B cell (primary cell): ENCODE measurements at regions not wholly inside any gene's neighbourhood (a gene's known extent, or its start where the extent isn't known, plus 50 kb on each side); places are given as distances from the start of the nearest gene placed in this dataset.

Experiments used
- ATAC-seq: fragments of 200-7000 bp; cut with Tn5 transposase; one replicate; pipeline ENCODE4 v1.10.0; 2021; ENCODE audit warnings: low read depth, mild to moderate bottlenecking, moderate number of reproducible peaks, moderate library complexity
- CTCF ChIA-PET: fragments of 350-600 bp; sonication (Branson Sonifier 250); formaldehyde crosslinking; loops from one replicate; lab custom pipeline; 2021; ENCODE audit warnings: antibody characterized with exemption, inconsistent platforms; lab: Charles Lee
- POLR2A ChIA-PET: fragments of 350-600 bp; sonication (Branson Sonifier 250); formaldehyde crosslinking; loops from one replicate; lab custom pipeline; 2021; ENCODE audit warnings: antibody characterized with exemption; lab: Charles Lee
- DNase-seq: peaks from one replicate; pipeline ENCODE4 v3.0.0; 2013
- H2AFZ ChIP-seq: 2 replicates; pipeline ENCODE4 v1.6.1; 2012; ENCODE audit warnings: mild to moderate bottlenecking, low read depth, low read length; ENCODE audit not compliant: insufficient read depth, poor library complexity, severe bottlenecking
- H3K27ac ChIP-seq, 2 donors: 1 replicate in 1 of 2; 2 replicates in 1 of 2; pipeline ENCODE4 v1.5.1; 2012 to 2013; ENCODE audit warnings: low read length in 2 of 2, mild to moderate bottlenecking in 2 of 2, moderate library complexity in 1 of 2
- H3K27me3 ChIP-seq, 4 experiments: fragments of 200-600 bp in 1 of 4; sonication (generic) in 1 of 4; replicated peaks in 1 of 4; 1 replicate in 2 of 4; 2 replicates in 2 of 4; pipeline versions ENCODE4 v1.6.1 to v1.7.0; 2013 to 2016; ENCODE audit warnings: low read length in 3 of 4, mild to moderate bottlenecking in 2 of 4, mixed read lengths in 1 of 4, moderate library complexity in 1 of 4; ENCODE audit not compliant: insufficient read depth in 4 of 4, control insufficient read depth in 3 of 4; ENCODE audit errors: control extremely low read depth in 1 of 4
- H3K36me3 ChIP-seq, 2 experiments: replicated peaks in 1 of 2; 1 replicate in 1 of 2; 2 replicates in 1 of 2; pipeline versions ENCODE4 v1.6.1 to v1.7.1; 2013; ENCODE audit warnings: low read length in 1 of 2; ENCODE audit not compliant: insufficient read depth in 2 of 2, control insufficient read depth in 1 of 2; ENCODE audit errors: control extremely low read depth in 1 of 2, extremely low read depth in 1 of 2
- H3K4me1 ChIP-seq, 2 donors: fragments of 200-600 bp in 1 of 2; sonication (generic) in 1 of 2; 1 replicate in 1 of 2; 2 replicates in 1 of 2; pipeline versions ENCODE4 v1.5.1 to v1.6.1; 2013 to 2017; ENCODE audit warnings: low read length in 2 of 2; ENCODE audit not compliant: control insufficient read depth in 2 of 2, insufficient read depth in 2 of 2
- H3K4me2 ChIP-seq: replicated peaks from 2 replicates; pipeline ENCODE3; 2012; ENCODE audit warnings: mild to moderate bottlenecking, low read depth, low read length; ENCODE audit not compliant: poor library complexity, severe bottlenecking
- H3K4me3 ChIP-seq, 5 experiments: fragments of 200-600 bp in 1 of 5; sonication (generic) in 1 of 5; 1 replicate in 3 of 5; 2 replicates in 2 of 5; pipeline versions ENCODE4 v1.5.1 to v1.7.0; 2011 to 2016; ENCODE audit warnings: low read length in 4 of 5, mild to moderate bottlenecking in 4 of 5, low read depth in 2 of 5, control low read depth in 1 of 5, moderate library complexity in 1 of 5; ENCODE audit not compliant: insufficient read depth in 1 of 5; ENCODE audit errors: control extremely low read depth in 1 of 5, extremely low read depth in 1 of 5
- H3K79me2 ChIP-seq: fragments of 200-600 bp; sonication (generic); one replicate; pipeline ENCODE4 v1.6.0; 2016; ENCODE audit warnings: low read length; ENCODE audit not compliant: control insufficient read depth, insufficient read depth
- H3K9ac ChIP-seq: fragments of 200-600 bp; sonication (generic); 2 replicates; pipeline ENCODE4 v1.6.1; 2017; ENCODE audit warnings: mild to moderate bottlenecking, low read length, moderate library complexity
- H3K9me3 ChIP-seq, 3 donors: one replicate each; pipeline versions ENCODE4 v1.6.1 to v1.7.1; 2013; ENCODE audit warnings: low read length in 2 of 3; ENCODE audit not compliant: control insufficient read depth in 2 of 3, insufficient read depth in 1 of 3; ENCODE audit errors: control extremely low read depth in 1 of 3
- H4K20me1 ChIP-seq: 2 replicates; pipeline ENCODE4 v1.6.0; 2012; ENCODE audit warnings: mild to moderate bottlenecking, low read length; ENCODE audit not compliant: insufficient read depth, control insufficient read depth, poor library complexity, severe bottlenecking
- H3K27ac Mint-ChIP-seq: one replicate; pipeline ENCODE4 v1.8.0; 2021; ENCODE audit warnings: mixed read lengths
- H3K27me3 Mint-ChIP-seq: one replicate; pipeline ENCODE4 v1.8.0; 2021; ENCODE audit warnings: mixed read lengths
- H3K4me1 Mint-ChIP-seq: one replicate; pipeline ENCODE4 v1.8.0; 2021; ENCODE audit warnings: mixed read lengths
- H3K4me3 Mint-ChIP-seq: one replicate; pipeline ENCODE4 v1.8.0; 2021; ENCODE audit warnings: mixed read lengths
- H3K9me3 Mint-ChIP-seq: one replicate; pipeline ENCODE4 v1.8.0; 2022; ENCODE audit warnings: mixed read lengths; ENCODE audit not compliant: insufficient read depth
- EZH2 ChIP-seq: IDR thresholded peaks from 2 replicates; pipeline ENCODE4 v1.6.1; 2012; ENCODE audit warnings: borderline replicate concordance, low read depth, mild to moderate bottlenecking, moderate library complexity, low read length; ENCODE audit not compliant: insufficient read depth, poor library complexity, severe bottlenecking
- WGBS: methylation state at CpG from one replicate; pipeline ENCODE4 v1.1.5; 2013; ENCODE audit warnings: missing lambda C conversion rate; ENCODE audit not compliant: insufficient coverage; 5-methylcytosine and 5-hydroxymethylcytosine counted together
- intact Hi-C: fragments of 100-400 bp; cut with micrococcal nuclease; formaldehyde crosslinking; loops from one replicate; pipeline ENCODE4 v1.10.0; 2022
- TF ChIP-seq, protein P1 (sequence below): fragments of 200-600 bp; IDR thresholded peaks from one replicate; pipeline ENCODE4 v1.8.0; 2022; ENCODE audit warnings: antibody characterized with exemption, mild to moderate bottlenecking

DNA sequence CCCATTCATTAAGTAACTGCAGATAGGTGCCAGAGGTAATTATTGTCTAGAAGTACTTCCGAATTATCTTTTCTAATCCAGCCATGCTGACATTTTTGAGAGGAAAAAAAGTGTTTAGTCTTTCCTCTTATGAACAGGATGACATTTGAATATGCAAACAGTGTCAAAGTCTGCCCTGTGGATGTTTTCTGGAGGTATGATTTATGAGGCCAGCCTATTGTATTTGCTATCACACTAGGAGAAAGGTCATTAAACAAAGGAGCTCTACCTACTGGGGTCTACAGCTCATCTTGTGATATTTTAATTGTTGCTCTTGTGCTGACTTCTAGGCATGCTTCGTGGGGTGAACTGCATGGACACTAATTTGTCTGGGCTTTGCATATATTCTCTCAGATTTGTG lies 559.7 kb upstream of the CAMK1G start:
- Histone ChIP-seq H4K20me1 (no peaks in the 10 kb centered on the region), H3K4me1 (no peaks in the 10 kb centered on the region), H3K4me2 (no peak overlapping the region), H2AFZ (no peak overlapping the region), H3K9ac (no peak overlapping the region), H3K27ac (no peak overlapping the region), H3K27me3 (no peaks in the 10 kb centered on the region), H3K36me3 (no peaks in the 10 kb centered on the region), H3K4me3 (no peak overlapping the region), H3K9me3 (peaks cover 0 to 6% (median 0%) of the 10 kb centered on the region in 3 donors), H3K79me2 (no peaks in the 10 kb centered on the region)
- Mint-ChIP-seq H3K4me1 (no peaks in the 10 kb centered on the region), H3K27ac (no peak overlapping the region), H3K27me3 (no peaks in the 10 kb centered on the region), H3K9me3 (peaks cover 3% of the 10 kb centered on the region), H3K4me3 (no peak overlapping the region)
- CTCF ChIA-PET, result no interaction called here
- TF ChIP-seq, protein P1, sequence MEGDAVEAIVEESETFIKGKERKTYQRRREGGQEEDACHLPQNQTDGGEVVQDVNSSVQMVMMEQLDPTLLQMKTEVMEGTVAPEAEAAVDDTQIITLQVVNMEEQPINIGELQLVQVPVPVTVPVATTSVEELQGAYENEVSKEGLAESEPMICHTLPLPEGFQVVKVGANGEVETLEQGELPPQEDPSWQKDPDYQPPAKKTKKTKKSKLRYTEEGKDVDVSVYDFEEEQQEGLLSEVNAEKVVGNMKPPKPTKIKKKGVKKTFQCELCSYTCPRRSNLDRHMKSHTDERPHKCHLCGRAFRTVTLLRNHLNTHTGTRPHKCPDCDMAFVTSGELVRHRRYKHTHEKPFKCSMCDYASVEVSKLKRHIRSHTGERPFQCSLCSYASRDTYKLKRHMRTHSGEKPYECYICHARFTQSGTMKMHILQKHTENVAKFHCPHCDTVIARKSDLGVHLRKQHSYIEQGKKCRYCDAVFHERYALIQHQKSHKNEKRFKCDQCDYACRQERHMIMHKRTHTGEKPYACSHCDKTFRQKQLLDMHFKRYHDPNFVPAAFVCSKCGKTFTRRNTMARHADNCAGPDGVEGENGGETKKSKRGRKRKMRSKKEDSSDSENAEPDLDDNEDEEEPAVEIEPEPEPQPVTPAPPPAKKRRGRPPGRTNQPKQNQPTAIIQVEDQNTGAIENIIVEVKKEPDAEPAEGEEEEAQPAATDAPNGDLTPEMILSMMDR, result no peak
- TF ChIP-seq EZH2, result no peak
- no CpG with 5 or more reads among the region's 2 CpGs for WGBS
- DNase-seq, result no peak
- intact Hi-C loops, result no loop called here
- POLR2A ChIA-PET, result no interaction called here
- no peak for ATAC-seq

DNA sequence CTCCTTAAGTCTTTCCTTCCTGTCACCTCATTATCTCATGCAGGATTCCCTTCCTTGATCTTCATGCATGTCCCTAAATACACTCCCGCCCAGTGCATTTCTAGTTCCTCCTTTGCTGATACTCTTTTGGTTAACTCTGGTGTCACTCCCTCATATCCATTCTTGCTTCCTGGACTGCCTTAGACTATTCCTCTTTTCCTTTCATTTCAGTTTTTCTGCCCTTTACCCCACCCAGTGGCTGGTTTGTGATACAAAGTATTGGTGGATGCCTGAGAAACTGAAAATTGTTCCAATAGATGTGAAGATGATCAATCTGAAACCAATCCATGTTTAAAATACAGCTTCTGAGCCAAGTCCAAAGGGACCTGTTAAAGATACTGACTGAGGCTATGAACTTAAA lies 553.8 kb upstream of the CAMK1G start:
- Histone ChIP-seq H3K27me3 (no peaks in the 10 kb centered on the region), H3K4me1 (no peaks in the 10 kb centered on the region), H3K9ac (no peak overlapping the region), H3K4me2 (no peak overlapping the region), H3K27ac (no peak overlapping the region), H3K79me2 (no peaks in the 10 kb centered on the region), H2AFZ (no peak overlapping the region), H4K20me1 (no peaks in the 10 kb centered on the region), H3K36me3 (no peaks in the 10 kb centered on the region), H3K4me3 (no peak overlapping the region), H3K9me3 (no peaks in the 10 kb centered on the region)
- POLR2A ChIA-PET, result no interaction called here
- H3K4me1 Mint-ChIP-seq, result no peaks in the 10 kb centered on the region
- no peak overlapping the region for H3K27ac Mint-ChIP-seq
- DNase-seq, result no peak
- intact Hi-C loops, result no loop called here
- no peak for ATAC-seq
- CTCF ChIA-PET, result no interaction called here
- H3K9me3 Mint-ChIP-seq, result no peaks in the 10 kb centered on the region
- no peak for TF ChIP-seq EZH2
- TF ChIP-seq, protein P1, result no peak
- no peaks in the 10 kb centered on the region for H3K27me3 Mint-ChIP-seq
- 80% methylated on average over 1 of the region's 1 CpG for WGBS
- H3K4me3 Mint-ChIP-seq, result no peak overlapping the region
